Cardiac septum (tissue), 1 donor: ENCODE measurements at regions not wholly inside any gene's neighbourhood (a gene's known extent, or its start where the extent isn't known, plus 50 kb on each side); places are given as distances from the start of the nearest gene placed in this dataset.

Source experiments
- DNase-seq: peaks from one replicate; pipeline ENCODE4 v3.0.0-alpha.2; 2020; ENCODE audit warnings: low spot score
- intact Hi-C: fragments of 100-400 bp; cut with DNase I; formaldehyde crosslinking; loops from one replicate; pipeline ENCODE4 v1.14.0; 2022
- donor health status: DM: no; HTN: no; CAD: no.

DNA sequence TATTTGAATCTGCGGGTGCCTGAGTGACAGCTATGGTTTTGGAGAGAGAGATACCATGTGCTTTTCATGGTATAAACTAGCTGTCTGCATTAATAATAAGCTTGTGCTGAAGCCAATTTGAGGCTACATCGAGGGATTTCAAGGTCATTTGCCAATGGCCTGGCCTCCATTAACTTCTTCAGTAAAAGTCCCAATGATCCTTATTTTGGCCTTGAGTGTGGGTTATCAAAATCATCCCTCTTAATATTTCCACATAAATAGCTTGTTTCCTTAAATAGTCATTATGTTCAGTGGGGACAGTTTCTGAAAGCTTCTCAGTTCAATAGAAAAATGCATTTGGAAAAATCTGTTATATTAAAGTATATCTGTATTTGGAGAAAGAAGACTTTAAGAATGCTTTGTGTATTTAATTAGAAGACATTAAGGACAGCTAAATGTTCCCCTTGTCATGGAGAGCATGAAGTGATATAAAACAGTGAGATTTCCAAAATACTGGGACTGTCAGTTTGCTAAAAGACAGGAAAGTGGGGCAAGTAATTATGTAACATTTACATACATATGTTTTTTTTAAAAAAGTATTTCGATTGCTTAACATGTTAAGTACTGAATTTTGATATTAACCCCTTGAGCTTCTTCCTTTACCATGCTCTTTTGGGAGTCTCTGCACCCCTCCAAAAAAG is 355.5 kb upstream of the ZEB2 start:
- no peak for DNase-seq
- intact Hi-C loops: no loop called here

- DNase-seq: no peak
- intact Hi-C loops: no loop called here
Measured at GRCh38 chr2:144865670-144866069, 345.8 kb upstream of the ZEB2 start.

DNA sequence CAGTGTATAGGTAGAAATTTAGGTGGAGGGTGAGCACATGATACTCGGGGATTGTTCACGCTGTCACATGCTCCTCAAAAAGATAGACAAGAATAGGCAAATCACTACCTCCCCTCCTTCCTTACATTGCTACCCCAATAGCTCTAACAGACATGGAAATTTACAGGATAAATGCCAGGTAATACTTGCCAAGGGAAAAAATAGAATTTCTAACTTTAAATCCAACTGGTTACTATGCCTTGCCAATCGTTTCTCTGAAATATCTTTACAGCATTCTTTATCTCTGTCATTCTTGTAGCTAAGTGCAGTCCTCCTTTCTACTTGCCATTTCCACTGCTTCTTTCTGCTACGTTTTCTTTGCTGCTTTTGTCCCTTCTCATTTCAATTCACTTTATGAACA is 339.8 kb upstream of the ZEB2 start:
- DNase-seq: no peak
- intact Hi-C loops: no loop called here

GRCh38 chr2:144858211-144858610 is 338.3 kb upstream of the ZEB2 start:
- DNase-seq: no peak
- intact Hi-C loops: no loop called here

GRCh38 chr2:144854596-144854995 is 334.7 kb upstream of the ZEB2 start:
- DNase-seq: no peak
- intact Hi-C loops: no loop called here

DNA sequence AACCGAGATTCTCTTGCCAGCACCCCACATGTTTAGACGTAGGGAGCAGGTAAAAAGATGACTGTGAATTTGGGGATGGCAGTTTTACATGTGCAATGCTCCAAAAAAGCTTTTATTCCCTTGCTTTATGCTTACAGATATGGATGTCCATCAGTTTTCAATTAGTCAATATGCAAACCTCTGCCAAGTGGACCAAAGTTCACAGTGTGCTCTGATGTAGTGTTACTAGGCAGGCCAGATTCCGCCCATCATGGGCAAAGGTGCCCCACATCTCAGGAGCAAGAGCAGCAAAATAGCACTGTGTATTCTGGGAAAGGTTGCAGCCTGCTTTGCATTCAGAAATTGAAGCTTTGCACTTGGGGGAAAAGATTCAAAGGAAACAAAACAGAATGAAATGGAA is 329.7 kb upstream of the ZEB2 start:
- no peak for DNase-seq
- intact Hi-C loops: no loop called here

DNA sequence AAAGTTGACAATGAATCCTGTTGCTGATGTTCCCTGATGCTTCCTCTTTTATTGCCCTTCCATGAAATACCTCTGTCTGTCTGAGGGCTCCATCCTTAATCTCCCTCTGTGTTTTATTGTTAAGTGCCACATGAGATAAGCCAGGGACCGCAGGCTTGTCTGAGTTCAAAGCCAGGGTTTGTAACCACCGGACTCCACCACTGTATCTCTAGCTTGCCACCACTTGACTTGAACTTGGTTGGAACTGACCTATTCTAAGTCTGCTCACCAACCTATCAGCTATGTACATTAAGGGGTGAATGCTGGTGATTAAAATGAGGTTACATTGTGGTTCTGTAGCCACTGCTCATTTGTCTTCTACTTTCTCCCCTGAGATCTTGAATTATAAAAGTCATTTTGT is 328.5 kb upstream of the ZEB2 start:
- no peak for DNase-seq

DNA sequence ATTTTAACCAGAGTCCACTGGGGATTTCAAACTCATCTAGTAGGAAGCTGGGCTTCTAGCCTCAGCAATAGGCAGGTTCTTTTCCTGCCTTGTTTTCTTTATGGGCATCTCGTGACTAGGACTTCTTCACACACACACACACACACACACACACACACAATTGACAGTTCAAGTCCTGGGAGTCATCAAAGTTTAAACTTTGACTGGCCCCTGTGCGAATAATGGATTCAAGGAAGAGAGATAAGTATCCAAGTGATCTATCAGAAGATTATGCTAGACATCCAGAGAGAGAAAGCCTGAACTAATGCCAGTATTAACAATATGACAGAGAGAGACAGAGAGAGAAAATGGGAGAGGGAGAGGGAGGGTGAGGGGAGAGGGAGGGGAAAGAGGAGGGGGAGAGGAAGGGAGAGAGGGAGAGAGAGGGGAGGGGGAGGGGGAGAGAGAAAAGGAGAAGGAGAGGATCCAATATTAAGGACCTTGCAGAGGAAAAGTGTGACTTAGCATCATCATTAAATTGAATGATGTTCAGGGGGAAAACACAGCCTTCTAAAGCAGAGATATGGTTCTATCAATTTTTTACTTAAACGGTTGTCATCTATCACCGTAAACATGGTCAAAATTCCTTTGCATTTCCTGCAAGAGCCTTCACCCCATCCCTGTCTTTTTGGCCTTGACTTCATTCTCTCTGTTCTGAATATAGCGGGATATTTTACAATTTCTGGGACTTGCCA is 327.6 kb upstream of the ZEB2 start:
- intact Hi-C loops: no loop called here
- DNase-seq: no peak

More for the DNA sequence above, 328.5 kb upstream of the ZEB2 start:
- intact Hi-C loops: no loop called here

DNA sequence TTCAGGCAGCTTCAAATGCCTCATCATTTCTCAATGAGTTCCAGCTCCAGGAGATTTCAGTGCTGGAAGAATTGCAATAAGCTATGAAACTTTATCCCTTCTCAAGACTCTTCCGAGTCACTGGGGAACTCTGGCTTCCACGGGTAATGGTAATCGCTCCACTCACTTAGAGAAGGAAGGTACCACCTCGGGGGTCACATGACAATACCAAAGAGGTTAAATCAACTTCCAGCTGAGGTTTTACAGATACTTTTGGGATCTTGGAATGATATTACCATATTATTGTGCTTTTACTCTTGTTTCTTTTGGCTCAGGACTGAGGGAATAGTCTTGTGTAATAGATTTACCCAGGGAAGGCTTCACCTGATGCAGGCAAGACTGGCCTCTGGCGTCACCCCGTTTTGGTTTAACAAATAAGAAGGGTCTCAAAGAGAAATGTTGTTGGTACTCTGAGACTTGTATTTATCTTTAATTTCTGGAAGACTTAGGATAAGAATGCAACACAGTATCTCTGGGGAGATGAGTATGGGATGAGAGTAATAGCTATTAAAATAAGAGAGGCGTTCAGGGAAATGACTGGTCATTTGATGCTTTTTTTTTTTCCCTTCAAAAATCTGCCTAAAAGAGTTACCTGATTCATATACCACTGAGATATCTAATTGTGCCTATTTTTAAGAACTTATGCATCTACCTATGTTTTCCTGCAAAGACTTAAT is 316.9 kb upstream of the ZEB2 start:
- intact Hi-C loops: no loop called here
- no peak for DNase-seq

GRCh38 chr2:144835634-144836350 is 315.9 kb upstream of the ZEB2 start:
- intact Hi-C loops: loop anchor here (2.0 kb wide), 1 partner anchor 163 kb away; no protein-coding TSS in a partner anchor
- DNase-seq: no peak

GRCh38 chr2:144834998-144835633 is 315.2 kb upstream of the ZEB2 start:
- intact Hi-C loops: loop anchor here (2.0 to 5.0 kb wide), 2 partner anchors 164 to 313 kb away; partner anchors contain the start of gene ZEB2
- no peak for DNase-seq

DNA sequence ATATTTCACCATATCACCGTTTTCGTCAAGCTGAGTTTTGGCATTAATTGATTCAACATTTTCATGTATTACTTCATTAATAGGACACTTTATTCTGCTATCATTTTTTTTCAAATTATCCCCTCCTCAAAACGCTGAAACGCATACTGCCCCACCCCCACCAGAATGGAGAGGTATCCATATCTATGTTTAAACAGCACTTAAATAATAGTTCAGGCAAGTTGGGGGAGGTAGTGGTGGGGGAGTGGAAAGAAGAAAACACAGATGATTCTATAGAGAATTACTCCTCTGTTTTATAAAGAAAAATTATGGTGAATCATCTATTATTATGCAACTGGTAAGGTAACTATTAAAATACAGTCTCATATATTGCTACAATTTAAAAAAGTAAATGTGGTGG is 314.4 kb upstream of the ZEB2 start:
- intact Hi-C loops: loop anchor here (2.0 to 5.0 kb wide), 2 partner anchors 164 to 312 kb away; partner anchors contain the start of gene ZEB2
- no peak for DNase-seq

DNA sequence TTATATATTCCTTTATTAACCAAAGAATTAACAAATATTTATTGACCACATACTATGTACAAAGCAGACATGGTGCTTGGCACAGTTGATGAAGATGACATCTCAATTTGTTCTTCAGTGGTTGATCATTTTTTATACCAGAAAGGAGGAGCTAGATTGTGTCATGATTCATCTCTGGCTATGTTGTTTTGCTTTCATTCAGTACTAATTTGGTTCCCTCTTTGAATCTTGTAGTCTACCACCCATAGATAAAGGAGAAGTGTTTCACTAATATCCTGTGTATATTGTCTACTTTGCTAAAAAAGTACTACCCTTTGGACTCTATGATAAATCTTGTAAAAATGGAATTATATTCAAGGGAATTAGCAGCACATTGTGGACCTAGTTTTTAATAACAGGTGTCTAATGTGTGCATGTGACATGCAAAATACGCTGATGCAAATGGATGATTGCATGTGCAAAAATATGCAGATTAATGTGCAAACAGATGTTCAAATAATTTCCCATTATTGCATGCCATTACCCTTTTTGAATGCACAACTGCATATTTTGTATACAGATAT is 313.2 kb upstream of the ZEB2 start:
- DNase-seq: no peak
- intact Hi-C loops: loop anchor here (5.0 kb wide), 1 partner anchor 311 kb away; the partner anchor contains the start of gene ZEB2

DNA sequence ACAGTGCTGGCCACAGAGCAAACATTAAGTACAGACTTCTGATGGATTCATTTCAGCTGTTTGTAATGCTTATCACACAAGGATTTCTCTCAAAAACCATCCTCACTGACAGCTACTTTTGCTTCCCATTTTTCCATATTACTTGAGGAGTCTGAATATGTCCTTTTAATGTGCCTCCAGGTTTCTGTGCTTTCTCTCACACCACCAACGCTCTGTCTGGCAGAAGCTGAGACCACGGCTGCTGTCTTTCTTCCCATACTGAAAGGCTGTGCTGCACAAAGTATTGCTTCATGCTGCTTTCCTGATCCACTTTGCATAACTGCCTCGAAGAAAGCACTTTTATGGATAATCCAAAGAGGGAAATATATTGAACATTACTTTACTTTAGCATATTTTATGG is 312.1 kb upstream of the ZEB2 start:
- intact Hi-C loops: loop anchor here (5.0 kb wide), 1 partner anchor 310 kb away; the partner anchor contains the start of gene ZEB2
- no peak for DNase-seq

GRCh38 chr2:144830543-144830942 is 310.6 kb upstream of the ZEB2 start:
- no peak for DNase-seq
- intact Hi-C loops: loop anchor here (5.0 kb wide), 1 partner anchor 308 kb away; the partner anchor contains the start of gene ZEB2

DNA sequence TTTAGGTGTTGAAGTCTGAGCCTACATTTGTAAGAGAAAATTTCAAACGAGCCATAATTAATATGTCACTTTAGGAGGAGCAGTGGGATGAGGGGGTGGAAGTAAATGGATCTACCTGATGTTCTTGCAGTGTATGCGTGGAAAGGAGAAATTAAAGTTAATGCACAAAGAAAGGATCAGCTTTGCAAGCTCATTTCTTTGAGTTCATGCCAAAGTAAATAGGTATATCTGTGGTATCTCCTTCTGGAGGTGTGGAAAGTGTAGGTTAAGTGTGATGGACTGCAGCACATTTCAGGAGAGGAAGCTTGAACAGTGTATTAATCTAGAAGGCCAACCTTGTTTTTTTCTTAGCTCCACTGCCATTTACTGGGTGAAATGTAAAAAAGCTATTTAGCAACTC is 307.5 kb upstream of the ZEB2 start:
- intact Hi-C loops: no loop called here
- DNase-seq: no peak

GRCh38 chr2:144826105-144826504 is 306.2 kb upstream of the ZEB2 start:
- no peak for DNase-seq
- intact Hi-C loops: no loop called here

DNA sequence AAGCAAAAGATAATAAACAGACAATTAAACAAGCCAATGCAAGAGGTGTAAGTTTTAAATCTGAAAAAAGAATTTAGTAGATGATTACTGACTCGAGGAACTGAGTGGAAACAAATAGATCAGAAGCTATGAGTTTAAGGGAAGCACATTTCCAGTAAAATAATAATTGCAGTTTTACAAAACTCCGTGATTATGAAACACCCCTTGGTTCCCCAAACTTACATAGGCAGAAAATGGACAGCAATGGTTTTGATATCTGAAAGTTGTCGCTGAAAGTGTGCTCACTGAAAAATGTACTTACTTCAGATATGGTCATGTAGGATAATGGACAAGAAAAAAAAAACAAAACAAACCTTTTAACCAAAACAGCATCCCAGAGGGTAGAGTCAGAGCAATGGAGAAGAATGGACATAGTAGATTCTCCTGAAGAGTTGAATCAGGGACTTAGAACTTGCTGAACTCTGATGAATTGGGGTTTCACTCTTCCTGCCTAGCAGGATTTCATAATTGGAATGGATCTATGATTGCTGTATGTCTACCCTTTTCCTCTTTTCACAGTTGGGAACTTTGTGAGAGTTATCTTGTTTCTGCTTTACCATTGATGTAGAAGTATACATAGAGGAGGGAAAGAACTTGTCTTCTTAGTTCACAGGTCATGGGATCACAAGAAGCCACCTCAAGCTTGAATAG is 305.6 kb upstream of the ZEB2 start:
- intact Hi-C loops: no loop called here
- no peak for DNase-seq
